Liver (tissue), 8 donors: ENCODE measurements at regions not wholly inside any gene's neighbourhood (a gene's known extent, or its start where the extent isn't known, plus 50 kb on each side); places are given as distances from the start of the nearest gene placed in this dataset.

Experiments
- DNase-seq: peaks from one replicate; pipeline ENCODE4 v3.0.0-alpha.2; 2017; ENCODE audit warnings: low spot score
- H3K27ac ChIP-seq, 2 donors: one replicate each; pipeline ENCODE4 v1.7.0; 2013; ENCODE audit warnings: inconsistent platforms in 2 of 2, low read length in 2 of 2, control low read depth in 1 of 2, low read depth in 1 of 2, mild to moderate bottlenecking in 1 of 2
- H3K27me3 ChIP-seq, 4 donors: one replicate each; pipeline versions ENCODE4 v1.6.1 to v1.7.0; 2013; ENCODE audit warnings: low read length in 3 of 4, inconsistent platforms in 1 of 4, mild to moderate bottlenecking in 1 of 4, moderate library complexity in 1 of 4; ENCODE audit not compliant: control insufficient read depth in 4 of 4, insufficient read depth in 4 of 4
- H3K36me3 ChIP-seq, 4 donors: one replicate each; pipeline versions ENCODE4 v1.6.1 to v1.7.0; 2013; ENCODE audit warnings: low read length in 3 of 4, mild to moderate bottlenecking in 3 of 4, low read depth in 1 of 4, moderate library complexity in 1 of 4; ENCODE audit not compliant: control insufficient read depth in 4 of 4, insufficient read depth in 3 of 4
- H3K4me1 ChIP-seq, 4 donors: one replicate each; pipeline versions ENCODE4 v1.6.1 to v1.7.0; 2013; ENCODE audit warnings: low read length in 3 of 4, mild to moderate bottlenecking in 3 of 4, moderate library complexity in 1 of 4; ENCODE audit not compliant: control insufficient read depth in 4 of 4, insufficient read depth in 4 of 4
- H3K4me3 ChIP-seq, 3 donors: one replicate each; pipeline versions ENCODE4 v1.6.1 to v1.7.0; 2013; ENCODE audit warnings: low read length in 3 of 3, control low read depth in 1 of 3, low read depth in 1 of 3, mild to moderate bottlenecking in 1 of 3
- H3K9ac ChIP-seq, 2 donors: one replicate each; pipeline ENCODE4 v1.7.0; 2013; ENCODE audit warnings: low read length in 2 of 2, mild to moderate bottlenecking in 2 of 2, moderate library complexity in 2 of 2, control low read depth in 1 of 2, low read depth in 1 of 2
- H3K9me3 ChIP-seq, 4 donors: one replicate each; pipeline versions ENCODE4 v1.6.1 to v1.7.0; 2013; ENCODE audit warnings: low read length in 3 of 4; ENCODE audit not compliant: control insufficient read depth in 4 of 4
- CTCF ChIP-seq: fragments of 150-350 bp; IDR thresholded peaks from 2 replicates; pipeline ENCODE4 v1.5.1; 2017; ENCODE audit warnings: improper control_type of control experiment, low read depth, low read length; ENCODE audit not compliant: missing input control
- EGR1 ChIP-seq, 2 donors: IDR thresholded peaks; 2 replicates each; pipeline ENCODE4 v1.6.1; 2016 to 2018; ENCODE audit warnings: antibody characterized with exemption in 2 of 2, low read depth in 2 of 2
- FOXA1 ChIP-seq: IDR thresholded peaks from 2 replicates; pipeline ENCODE4 v1.6.1; 2016; ENCODE audit warnings: antibody characterized with exemption
- FOXA2 ChIP-seq: IDR thresholded peaks from 2 replicates; pipeline ENCODE4 v1.6.1; 2016; ENCODE audit warnings: antibody characterized with exemption
- HNF4A ChIP-seq, 2 donors: conservative IDR thresholded peaks; 2 replicates each; pipeline ENCODE4 v1.6.1; 2016; ENCODE audit warnings: antibody characterized with exemption in 2 of 2, mild to moderate bottlenecking in 2 of 2
- HNF4G ChIP-seq: IDR thresholded peaks from 2 replicates; pipeline ENCODE4 v1.6.1; 2016; ENCODE audit warnings: antibody characterized with exemption
- JUND ChIP-seq, 2 donors: IDR thresholded peaks; 2 replicates each; pipeline ENCODE4 v1.6.1; 2016; ENCODE audit warnings: antibody characterized with exemption in 2 of 2
- MAX ChIP-seq: IDR thresholded peaks from 2 replicates; pipeline ENCODE4 v1.6.1; 2016; ENCODE audit warnings: antibody characterized with exemption
- RAD21 ChIP-seq, 2 donors: IDR thresholded peaks; 2 replicates each; pipeline ENCODE4 v1.6.1; 2016; ENCODE audit warnings: antibody characterized with exemption in 2 of 2, mild to moderate bottlenecking in 2 of 2
- RXRA ChIP-seq, 2 donors: IDR thresholded peaks; 2 replicates each; pipeline ENCODE4 v1.6.1; 2017 to 2018; ENCODE audit warnings: antibody characterized with exemption in 2 of 2, mild to moderate bottlenecking in 1 of 2
- SP1 ChIP-seq: IDR thresholded peaks from 2 replicates; pipeline ENCODE4 v1.6.1; 2018; ENCODE audit warnings: antibody characterized with exemption, mild to moderate bottlenecking
- TAF1 ChIP-seq: conservative IDR thresholded peaks from 2 replicates; pipeline ENCODE4 v1.6.1; 2016; ENCODE audit warnings: antibody characterized with exemption, mild to moderate bottlenecking
- YY1 ChIP-seq: IDR thresholded peaks from 2 replicates; pipeline ENCODE4 v1.6.1; 2016; ENCODE audit warnings: antibody characterized with exemption, mild to moderate bottlenecking
- WGBS: extraction: QIAGEN DNeasy Blood & Tissue Kit; methylation state at CpG from one replicate; pipeline ENCODE4 v1.1.7; 2013; 5-methylcytosine and 5-hydroxymethylcytosine counted together
- TF ChIP-seq, protein P1 (sequence below): IDR thresholded peaks from 2 replicates; pipeline ENCODE4 v1.6.1; 2016; ENCODE audit warnings: antibody characterized with exemption
- TF ChIP-seq, protein P2 (sequence below): IDR thresholded peaks from 2 replicates; pipeline ENCODE4 v1.6.1; 2016; ENCODE audit warnings: antibody characterized with exemption
- TF ChIP-seq, protein P3 (sequence below): IDR thresholded peaks from 2 replicates; pipeline ENCODE4 v1.6.1; 2016; ENCODE audit warnings: antibody characterized with exemption, mild to moderate bottlenecking
- donor health status: healthy.
- donor health status: healthy.
- donor health status: healthy.
- donor health status: healthy.
- donor health status: healthy.

DNA sequence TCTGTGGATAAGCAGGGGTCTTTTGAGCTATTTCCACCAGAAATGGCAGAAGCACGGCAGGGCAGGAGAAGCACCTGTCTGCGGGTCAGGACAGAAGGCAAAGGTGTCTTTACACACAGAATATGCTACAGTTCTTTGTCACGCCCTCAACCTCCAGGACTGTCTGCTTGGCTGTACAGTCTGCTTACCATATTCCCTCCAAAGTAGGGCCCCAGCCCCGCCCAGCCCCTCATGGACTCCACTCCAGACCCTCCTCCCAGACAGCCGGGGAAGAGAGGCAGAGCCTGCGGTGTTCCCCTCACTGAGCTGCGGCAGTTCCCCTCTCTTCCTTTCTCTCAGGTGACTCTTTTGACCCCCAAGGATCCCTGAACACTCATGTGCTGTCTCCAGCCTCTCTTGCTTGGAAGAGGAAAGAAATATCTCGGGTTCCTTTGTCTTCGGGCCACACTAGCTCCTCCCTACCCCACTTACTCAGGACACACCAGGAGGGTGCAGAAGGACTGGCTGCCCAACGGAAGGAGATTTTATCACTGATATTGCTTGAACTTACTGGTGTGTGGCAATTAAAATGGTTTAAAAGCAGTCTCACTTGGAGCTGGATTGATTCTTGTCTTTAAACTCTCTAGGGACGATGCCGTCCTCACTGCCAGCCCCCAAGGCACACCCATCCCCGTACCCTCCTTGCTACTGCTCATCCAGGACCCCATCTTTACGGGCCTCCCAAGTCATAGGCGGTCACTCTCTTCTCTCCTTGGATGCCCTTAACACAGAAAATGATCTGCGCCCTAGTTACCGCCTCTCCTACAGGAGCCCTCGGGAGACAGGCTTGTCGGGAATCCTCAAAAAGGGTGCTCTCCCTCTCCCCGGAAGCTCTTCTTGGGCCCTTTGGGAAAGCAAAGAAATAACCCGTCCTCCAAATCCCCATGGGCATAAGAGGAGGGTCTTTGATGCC is 169.7 kb downstream of the TOMM20 start:
- peak overlapping the region in 1 of 2 donors; percentile 76 for H3K9ac ChIP-seq
- H3K9me3 ChIP-seq, result no peaks in the 10 kb centered on the region
- peak overlapping the region; percentile 95 for H3K27ac ChIP-seq
- no peak for TF ChIP-seq JUND (IDR thresholded peaks at IDR 0.05)
- no peak for TF ChIP-seq SP1
- TF ChIP-seq HNF4G, result no peak
- TF ChIP-seq, protein P1, sequence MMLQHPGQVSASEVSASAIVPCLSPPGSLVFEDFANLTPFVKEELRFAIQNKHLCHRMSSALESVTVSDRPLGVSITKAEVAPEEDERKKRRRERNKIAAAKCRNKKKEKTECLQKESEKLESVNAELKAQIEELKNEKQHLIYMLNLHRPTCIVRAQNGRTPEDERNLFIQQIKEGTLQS, result no peak
- TF ChIP-seq HNF4A (conservative IDR thresholded peaks at IDR 0.05), result no peak
- TF ChIP-seq, protein P2, sequence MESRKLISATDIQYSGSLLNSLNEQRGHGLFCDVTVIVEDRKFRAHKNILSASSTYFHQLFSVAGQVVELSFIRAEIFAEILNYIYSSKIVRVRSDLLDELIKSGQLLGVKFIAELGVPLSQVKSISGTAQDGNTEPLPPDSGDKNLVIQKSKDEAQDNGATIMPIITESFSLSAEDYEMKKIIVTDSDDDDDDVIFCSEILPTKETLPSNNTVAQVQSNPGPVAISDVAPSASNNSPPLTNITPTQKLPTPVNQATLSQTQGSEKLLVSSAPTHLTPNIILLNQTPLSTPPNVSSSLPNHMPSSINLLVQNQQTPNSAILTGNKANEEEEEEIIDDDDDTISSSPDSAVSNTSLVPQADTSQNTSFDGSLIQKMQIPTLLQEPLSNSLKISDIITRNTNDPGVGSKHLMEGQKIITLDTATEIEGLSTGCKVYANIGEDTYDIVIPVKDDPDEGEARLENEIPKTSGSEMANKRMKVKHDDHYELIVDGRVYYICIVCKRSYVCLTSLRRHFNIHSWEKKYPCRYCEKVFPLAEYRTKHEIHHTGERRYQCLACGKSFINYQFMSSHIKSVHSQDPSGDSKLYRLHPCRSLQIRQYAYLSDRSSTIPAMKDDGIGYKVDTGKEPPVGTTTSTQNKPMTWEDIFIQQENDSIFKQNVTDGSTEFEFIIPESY, result no peak
- TF ChIP-seq YY1, result no peak
- TF ChIP-seq FOXA1, result no peak
- TF ChIP-seq CTCF, result no peak
- no peak for TF ChIP-seq EGR1 (IDR thresholded peaks at IDR 0.05; ENCODE audit: low read depth in 2 of 2)
- TF ChIP-seq FOXA2, result no peak
- TF ChIP-seq TAF1, result no peak
- no peak for TF ChIP-seq RAD21 (IDR thresholded peaks at IDR 0.05)
- TF ChIP-seq MAX, result no peak
- TF ChIP-seq, protein P3, sequence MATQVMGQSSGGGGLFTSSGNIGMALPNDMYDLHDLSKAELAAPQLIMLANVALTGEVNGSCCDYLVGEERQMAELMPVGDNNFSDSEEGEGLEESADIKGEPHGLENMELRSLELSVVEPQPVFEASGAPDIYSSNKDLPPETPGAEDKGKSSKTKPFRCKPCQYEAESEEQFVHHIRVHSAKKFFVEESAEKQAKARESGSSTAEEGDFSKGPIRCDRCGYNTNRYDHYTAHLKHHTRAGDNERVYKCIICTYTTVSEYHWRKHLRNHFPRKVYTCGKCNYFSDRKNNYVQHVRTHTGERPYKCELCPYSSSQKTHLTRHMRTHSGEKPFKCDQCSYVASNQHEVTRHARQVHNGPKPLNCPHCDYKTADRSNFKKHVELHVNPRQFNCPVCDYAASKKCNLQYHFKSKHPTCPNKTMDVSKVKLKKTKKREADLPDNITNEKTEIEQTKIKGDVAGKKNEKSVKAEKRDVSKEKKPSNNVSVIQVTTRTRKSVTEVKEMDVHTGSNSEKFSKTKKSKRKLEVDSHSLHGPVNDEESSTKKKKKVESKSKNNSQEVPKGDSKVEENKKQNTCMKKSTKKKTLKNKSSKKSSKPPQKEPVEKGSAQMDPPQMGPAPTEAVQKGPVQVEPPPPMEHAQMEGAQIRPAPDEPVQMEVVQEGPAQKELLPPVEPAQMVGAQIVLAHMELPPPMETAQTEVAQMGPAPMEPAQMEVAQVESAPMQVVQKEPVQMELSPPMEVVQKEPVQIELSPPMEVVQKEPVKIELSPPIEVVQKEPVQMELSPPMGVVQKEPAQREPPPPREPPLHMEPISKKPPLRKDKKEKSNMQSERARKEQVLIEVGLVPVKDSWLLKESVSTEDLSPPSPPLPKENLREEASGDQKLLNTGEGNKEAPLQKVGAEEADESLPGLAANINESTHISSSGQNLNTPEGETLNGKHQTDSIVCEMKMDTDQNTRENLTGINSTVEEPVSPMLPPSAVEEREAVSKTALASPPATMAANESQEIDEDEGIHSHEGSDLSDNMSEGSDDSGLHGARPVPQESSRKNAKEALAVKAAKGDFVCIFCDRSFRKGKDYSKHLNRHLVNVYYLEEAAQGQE, result no peak
- no peak for TF ChIP-seq RXRA (IDR thresholded peaks at IDR 0.05)
- no peak for DNase-seq
- no peak overlapping the region for H3K4me3 ChIP-seq
- no peaks in the 10 kb centered on the region for H3K36me3 ChIP-seq
- peaks cover 39 to 82% (median 61%) of the 10 kb centered on the region in 4 donors for H3K4me1 ChIP-seq
- H3K27me3 ChIP-seq, result no peaks in the 10 kb centered on the region
- 78% methylated on average over 21 of the region's 21 CpGs for WGBS
